NOMO-1 (cell line): ENCODE measurements at regions not wholly inside any gene's neighbourhood (a gene's known extent, or its start where the extent isn't known, plus 50 kb on each side); places are given as distances from the start of the nearest gene placed in this dataset.
"Not testable (repeated sequence)": the region's sequence is repeated elsewhere in the genome, so short reads cannot be mapped to it uniquely, and the experiment has no call there.

Experiments
- DNase-seq, 2 experiments: peaks; one replicate each; lab custom pipeline; 2025; ENCODE audit not compliant: unreplicated experiment in 2 of 2; lab: John Stamatoyannopoulos, UW

DNA sequence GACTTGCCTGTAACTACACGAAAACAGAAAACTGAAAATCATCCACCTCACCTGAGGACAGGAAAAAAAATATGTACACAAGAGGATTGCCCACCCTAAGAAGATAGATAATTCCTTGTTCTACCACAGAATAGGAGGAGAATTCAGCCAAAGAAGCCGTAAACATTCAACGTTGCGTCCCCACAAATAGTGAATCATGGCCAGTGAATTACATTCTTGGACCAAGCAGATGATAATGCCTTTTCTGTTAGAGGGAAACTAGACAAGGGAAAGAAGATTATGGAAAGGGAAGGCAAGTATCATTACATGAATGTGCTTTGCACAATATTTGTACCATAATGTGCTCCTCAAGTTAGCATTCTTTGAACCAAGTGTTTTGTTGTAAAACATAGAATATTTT is 95.5 kb upstream of the C1QTNF7 start:
- DNase-seq: no peak

DNA sequence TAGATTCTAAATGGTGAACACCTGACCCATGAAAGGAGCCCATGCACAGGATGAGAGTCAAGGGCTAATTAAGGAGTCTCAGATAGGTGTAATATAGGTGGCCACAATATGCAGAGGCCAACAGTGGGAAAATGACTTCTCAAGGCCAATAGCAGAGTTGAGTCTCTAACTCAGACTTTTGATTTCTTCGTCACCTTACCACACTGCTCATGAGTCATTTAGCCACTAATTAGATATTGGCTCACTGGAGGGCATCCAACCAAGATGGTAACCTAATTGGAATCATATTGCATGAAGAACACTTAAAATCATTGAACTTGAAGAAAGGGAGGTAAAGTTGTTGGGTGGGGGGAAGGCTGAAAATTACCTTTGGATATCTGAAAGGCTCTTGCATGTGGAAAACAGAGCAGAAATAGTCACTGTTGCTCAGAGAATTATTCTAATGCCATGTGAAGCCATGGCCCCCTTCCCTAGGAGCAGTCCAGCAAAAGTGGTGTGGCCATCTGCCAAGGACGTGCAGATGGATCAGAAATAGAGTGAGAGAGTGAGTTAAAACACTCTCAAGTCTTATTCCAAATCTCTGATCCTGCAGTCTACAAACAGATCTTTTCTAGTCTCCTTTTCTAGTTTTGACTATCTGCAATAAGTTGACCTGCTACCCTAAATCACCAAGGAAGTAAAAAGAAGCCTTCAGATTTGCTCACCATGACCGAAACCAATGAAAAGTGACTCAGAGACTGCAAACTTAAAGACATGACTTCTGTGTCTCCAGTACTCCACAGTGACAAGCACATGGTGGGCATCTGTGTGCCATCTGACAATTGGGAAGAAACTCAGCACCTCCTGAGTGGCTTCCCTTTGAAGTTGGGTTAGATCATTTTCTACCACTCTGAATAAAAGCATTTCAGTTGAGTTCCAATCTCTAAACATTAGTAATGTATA is 93.9 kb upstream of the C1QTNF7 start:
- DNase-seq: peak; percentile 6 to 51

DNA sequence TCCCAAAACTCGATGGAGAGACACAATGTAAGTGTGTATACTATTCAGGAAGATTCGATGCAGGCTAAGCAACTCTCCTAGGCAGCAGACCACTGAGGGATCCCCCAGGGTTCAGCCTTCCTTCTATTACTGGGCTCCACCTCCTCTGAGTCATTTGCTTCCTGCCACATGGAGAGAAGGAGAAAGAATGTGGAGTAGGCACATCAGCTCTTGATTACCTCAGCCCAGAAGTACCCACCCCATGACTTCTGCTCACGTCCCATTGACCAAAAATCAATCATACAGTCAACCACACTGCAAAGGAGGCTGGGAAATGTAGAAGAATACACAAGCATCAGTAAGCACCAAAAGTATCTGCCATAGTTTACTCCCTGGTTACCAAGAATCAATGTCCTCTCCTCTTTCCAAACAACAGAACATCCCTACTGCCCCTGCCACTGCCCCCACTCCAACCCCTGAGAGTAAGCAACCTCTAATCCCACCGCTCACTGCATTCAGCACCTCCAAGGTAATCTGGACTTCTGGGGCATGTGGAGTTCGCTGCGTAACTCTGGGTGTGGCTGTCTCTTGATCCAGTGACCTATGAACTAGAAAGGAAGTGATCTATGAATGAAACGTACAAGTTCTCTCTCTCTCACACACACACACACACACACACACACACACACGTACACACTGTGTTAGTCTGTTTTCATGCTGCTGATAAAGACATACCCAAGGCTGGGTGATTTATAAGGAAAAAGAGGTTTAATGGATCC is 91.2 kb upstream of the C1QTNF7 start:
- no peak for DNase-seq

DNA sequence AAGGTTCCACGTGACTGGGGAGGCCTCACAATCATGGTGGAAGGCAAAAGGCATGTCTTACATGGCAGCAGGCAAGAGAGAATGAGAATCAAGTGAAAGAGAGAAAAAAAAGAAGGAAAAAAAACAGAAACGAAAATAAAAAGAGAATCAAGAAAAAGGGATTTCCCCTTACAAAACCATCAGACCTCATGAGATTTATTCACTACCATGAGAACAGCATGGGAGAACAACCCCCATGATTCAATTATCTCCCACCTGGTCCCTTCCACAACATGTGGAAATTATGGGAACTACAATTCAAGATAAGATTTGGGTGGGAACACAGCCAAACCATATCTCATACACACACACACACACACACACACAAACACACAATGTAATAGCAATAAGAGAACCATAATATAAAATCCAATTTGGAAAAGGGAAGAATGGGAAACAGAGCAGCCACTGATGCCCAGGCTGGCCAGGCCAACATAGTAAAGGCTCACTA is 90.6 kb upstream of the C1QTNF7 start:
- not testable (repeated sequence) for DNase-seq

DNA sequence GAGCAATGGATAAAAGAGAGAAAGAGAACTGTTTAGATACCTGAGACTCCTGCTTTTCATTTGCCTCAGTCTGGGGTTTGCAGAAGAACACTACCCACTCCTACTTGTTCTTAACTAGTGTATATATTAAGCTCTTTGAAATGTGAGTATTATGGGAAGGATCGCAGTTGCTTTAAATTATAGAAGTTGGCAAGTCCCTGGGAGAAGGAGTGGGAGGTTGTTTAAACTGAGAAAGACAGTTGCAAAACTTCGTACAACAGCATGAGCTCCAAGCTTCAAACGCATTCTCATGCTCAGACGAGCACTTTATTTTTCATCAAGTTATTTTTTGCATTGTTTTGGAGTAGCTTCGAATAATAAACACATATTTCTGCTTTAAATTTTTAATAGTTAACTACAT is 88.1 kb upstream of the C1QTNF7 start:
- DNase-seq: no peak

DNA sequence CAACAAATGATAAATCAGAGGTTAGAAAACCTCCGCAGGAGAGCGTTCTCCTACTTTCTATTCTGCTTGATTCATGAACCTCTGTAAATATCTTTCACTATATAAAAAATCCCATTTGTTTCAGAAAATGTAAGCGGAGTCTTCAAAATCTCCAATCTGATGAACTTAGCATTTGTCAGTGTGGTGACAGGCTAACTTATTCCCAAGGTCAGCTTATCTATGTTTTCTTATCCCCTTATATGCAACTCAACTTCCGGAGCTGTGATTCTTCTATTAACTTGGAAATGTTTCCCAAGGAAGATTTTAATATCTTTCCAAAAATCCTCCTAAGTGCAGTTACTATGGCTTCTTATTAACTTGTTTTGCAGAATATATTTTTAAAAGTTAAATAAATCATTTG is 87.5 kb upstream of the C1QTNF7 start:
- no peak for DNase-seq

DNA sequence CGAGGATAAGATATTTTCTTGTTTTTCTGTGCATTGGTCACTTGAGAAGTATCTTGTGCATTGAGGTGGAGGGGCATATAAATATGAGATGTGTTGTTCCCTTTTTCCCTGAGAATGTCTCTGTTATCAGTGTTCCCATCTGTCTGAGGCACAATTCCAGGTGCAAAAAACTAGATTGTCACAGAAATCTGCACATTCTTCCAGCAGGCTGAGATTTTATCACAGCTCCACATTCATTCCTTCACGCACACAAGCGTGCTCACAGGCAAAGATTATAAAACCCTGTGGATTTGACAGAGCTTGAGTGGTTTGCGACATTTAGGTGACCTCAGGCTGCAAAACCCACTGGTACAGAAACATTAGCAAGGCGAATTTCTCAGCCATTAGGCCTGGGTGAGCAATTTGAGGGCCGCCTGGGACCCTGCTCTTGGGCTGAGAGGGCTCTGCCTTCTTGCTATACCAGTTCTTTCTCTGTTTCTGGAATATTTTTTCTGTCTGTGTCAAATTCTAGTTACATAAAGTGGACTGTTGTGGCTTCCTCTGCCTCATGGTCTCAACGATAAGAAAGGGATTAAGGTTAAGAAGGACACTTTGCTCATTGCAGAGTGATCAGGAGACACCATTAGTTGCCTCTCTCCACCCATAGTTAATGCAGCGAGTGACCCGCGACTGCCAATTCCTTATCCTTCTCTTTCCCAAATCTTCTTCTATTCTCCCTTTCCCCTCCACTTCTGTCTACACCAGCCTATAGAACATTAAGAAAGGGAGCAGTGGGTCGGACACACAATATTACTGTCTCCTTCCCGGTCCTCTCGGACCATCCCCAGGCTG is 86.7 kb upstream of the C1QTNF7 start:
- DNase-seq: no peak

DNA sequence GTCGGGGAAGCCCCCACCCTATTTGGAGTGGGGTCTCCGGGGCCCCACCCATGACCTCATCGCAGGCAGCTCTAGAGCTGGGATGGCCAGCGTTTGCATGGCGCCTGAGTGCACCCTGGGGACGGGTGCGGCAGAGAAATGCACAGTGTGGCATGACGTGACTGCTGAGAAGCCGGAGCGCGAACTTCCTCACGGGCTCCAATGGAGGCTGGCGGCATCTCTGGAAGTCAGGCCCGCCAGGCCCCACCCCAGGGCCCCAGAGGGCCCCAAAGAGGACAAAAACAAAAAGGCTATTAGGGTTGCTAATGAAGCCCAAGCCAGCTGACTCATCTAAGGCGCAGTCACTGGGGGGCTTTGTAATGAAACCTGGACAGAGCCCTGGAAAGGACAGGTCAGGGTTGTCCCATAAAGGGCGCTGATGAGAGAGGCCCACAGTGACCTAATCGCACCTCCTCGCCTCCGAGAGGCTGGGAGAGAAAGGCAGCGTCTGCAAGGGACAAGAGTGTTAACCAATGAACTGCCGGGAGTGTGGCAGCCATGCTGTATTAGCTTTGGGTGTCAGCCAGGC is 86.0 kb upstream of the C1QTNF7 start:
- DNase-seq: no peak

DNA sequence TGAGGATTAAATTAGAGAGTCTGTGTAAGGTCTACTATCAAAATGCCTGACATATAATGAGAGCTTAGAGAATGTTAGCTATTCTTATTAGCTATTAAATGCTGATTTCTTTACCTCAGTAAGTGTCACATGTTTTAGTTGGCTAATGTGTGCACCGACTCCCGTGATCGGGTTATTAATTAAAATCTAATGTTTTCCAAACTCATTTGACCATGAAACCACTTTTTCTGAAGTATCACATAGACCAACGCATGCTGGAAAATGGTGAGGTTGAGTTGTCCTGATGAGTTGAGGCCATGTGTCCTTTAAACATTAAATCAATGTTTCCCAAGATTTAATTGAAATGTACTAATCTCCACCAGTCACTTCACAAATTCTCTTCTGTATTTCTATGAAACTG is 84.8 kb upstream of the C1QTNF7 start:
- DNase-seq: no peak

DNA sequence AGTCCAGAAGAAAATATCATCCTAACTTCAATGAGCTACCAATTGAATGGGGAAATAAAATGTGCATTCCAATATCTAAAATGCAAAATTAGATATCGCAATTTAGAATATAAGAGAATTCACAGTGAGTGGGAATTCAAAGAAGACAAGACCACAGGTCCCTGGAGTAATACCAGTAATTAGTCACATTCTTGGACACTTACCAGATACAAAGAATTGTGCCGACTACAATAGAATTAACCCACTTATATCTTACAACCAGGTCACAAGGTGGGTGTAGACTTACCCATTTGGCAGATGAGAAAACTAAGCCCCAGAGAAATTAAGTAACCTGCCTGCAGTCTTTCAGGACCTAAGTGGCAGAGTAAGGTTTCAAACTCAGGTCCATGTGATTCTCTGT is 84.3 kb upstream of the C1QTNF7 start:
- DNase-seq: no peak

DNA sequence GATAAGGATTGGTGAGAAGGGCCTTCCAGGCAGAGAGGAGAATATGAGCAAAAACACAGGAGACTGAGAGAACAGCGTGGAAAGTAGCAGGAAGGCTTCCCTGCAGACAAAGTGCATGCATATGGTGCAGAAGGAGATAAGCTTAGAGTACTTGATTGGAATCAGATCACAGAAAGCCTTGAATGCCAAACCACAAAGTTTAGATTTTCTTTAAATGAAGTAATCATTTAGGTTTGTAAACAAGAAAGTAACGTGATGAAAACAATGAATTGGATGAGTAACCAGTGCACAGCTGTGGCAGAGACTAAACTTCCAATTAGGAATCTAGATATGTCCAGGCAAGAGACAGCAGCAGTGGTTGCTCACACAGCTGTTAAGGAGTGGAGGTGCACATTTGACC is 83.8 kb upstream of the C1QTNF7 start:
- DNase-seq: no peak

DNA sequence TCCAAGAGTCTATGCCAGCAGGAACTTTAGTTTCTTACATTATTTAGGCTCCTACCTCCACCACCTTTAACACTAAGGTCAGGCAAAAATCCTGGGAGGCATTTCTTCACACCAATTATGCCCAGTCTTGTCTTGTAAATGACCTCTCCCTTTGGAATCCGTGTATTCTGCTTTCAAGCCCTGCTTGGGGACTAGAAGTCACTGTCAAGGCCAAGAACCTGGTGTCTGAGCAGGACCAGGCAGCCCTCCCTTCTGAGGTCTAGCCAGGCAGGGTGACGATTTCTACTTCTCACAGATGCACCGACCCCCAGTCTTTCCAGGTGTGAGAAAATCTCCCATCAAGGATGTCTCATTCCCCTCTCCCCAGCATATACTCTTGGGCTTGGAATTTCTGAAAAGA is 82.7 kb upstream of the C1QTNF7 start:
- DNase-seq: no peak

DNA sequence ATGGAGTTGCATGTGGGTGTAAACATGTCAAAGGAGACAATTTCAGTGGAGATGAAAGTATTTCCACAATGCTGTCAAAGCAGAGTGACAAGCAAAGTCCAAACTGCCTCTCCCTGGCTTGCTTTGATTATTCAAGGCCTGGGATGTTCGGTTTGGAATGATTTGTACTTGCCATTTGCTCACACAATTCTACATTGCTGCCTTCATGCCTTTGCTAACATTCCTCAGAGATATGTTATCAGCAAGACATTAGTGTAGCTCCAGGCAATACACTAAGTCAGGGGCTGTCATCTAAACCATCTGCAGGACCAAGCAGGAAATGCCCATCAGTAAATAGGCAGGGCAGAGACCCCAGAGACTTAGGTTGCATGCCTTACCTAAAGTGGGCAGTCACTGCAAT is 79.6 kb upstream of the C1QTNF7 start:
- no peak for DNase-seq

DNA sequence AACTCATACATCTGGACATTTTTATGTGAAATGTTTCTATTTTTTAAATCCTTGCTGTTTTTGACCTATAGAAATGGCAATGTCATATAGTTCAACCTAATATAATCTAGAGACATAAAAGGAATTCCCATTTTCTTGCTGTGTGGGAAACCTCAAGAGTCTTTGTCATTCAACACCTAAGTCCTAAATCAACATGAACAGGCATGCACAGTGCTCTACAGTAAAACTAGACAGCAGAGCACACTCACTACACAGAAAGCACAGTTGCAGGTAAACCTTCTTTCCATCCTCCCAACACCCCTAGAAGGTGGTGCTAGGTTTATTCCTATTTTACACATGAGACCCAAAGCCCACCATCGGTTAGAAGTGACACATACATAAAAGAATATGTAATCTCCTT is 79.1 kb upstream of the C1QTNF7 start:
- no peak for DNase-seq

DNA sequence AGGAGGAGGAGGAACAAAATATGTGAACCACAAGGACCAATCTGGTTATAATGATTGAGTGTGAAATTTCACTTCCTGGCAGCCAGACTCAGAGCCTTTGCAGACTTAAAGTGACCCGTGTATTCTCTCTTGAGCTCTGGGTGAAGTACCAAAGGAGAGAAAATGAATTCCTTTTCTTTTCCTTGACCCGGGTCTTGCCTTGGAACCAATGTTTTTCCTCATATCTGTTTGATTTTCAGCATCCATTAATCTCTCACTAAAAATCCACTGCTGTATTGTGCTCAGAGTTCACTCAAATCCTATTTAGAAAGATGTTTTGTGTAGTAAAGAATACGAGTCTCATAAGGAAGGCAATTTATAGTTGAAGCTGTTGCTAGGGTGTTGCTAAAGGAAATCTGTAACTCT is 78.3 kb upstream of the C1QTNF7 start:
- DNase-seq: peak; percentile 15 to 82

DNA sequence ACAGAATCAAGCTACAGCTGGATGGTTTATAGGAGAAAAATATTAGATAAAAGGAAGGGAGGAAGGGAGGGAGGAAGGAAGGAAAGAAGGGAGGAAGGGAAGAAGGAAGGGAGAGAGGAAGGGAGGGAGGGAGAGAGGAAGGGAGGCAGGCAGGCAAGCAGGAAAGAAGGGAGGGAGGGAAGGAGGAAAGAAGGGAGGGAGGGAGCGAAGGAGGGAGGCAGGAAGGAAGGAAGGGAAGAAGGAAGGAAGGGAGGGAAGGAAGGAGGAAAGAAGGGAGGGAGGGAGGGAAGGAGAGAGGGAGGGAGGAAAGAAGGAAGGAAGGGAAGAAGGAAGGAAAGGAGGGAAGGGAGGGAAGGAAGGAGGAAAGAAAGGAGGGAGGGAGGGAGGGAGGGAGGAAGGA is 77.9 kb upstream of the C1QTNF7 start:
- DNase-seq: no peak

DNA sequence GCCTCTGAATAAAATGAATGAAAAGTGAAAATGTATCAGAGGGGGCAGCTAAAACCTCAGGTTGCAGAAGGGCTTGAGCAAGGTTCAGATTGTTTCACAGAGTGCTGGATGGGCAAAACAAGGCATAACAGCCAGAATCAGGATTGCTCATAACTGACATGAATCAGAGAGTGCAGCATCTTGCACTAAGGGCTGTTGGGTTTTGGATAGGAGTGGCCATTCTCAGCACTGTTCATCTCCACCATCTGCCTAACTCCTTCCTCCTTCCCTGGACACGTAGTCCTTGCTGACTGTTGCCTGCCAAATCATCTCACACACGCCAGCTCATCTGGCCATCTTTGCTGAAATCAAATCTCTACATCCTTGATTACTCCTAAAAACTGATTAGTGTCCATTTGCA is 75.3 kb upstream of the C1QTNF7 start:
- DNase-seq: no peak

DNA sequence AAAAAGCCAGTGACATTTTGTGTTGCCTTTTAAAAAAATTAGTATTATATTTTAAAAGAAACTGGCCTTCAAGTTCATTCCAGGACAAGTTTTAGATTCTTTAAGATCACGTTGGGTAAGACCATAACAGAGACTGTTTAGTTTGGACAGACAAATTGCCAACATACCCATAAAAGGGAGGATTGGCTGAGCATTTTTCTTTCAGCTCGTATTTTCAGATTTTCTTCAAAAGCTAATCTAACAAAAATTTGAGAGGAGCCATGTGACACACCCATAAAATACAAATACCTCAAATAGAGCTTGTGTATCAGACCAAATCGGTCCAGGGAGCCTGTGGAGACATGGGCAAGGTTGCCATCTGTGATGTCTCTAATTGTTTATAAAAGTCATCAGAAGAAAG is 74.6 kb upstream of the C1QTNF7 start:
- no peak for DNase-seq

DNA sequence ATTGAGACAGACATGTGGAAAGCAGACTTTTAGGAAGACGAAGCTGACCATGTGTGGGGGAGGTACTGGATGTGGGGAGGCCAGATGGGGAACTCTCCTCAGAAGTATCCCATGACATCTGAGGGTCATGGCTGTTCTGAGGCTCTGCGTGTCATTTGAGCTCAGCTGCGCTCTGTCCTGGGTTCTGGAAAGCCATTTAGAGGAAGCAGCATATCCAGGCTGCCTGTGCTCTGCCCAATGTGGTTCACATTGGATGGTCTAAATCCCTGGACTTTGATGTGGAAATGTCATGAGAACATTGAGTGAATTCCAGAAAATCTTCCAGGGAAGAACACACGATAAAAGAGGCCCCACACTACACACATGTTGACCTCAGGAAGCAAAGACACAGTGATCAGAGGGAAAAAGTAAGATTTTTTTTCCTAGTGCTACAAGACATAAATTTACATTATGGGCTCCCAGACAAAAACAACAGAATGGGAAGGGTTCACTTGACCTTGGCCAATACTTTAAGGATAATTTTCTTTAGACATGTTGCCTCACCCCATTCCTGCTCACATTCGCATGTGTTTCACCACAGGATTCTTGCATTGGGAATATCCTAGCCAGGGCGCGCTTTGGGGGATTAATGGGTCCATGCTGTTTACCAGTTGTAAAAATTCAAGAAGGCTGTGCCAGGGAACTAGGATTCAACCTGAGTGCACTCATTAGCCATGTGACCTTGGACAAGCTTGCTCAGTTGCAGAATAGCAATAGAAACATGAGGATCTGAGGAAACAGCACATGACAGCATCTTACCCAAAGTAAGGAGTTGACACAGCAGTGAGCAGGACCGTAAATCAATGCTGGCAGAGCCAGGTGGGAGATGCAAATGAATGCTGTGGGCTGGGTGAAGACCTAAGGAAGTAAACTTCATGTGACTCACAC is 73.2 kb upstream of the C1QTNF7 start:
- DNase-seq: no peak

DNA sequence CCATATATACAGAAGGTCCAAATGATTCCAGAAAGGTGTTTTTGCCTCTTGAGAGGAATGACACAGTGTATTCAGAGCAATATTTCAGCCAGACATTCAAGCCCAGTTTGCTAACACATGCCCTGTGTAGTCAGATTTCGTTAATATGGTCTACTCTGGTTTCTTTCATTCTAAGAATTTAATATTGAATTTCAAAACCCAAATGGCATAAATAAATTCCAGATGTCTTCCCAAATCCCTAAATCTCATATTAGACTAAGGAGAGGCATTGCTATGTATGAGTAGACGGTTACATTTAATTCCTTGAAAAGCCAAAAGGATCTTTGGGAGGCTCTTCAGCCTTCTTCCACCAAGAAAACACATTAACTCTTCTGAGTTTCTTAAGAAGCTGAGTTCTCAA is 66.3 kb upstream of the C1QTNF7 start:
- DNase-seq: no peak
